Subcutaneous abdominal adipose tissue (tissue), 5 donors: ENCODE measurements at regions not wholly inside any gene's neighbourhood (a gene's known extent, or its start where the extent isn't known, plus 50 kb on each side); places are given as distances from the start of the nearest gene placed in this dataset.
"Not testable (repeated sequence)": the region's sequence is repeated elsewhere in the genome, so short reads cannot be mapped to it uniquely, and the experiment has no call there.

Experiments
- H3K27ac ChIP-seq: one replicate; pipeline ENCODE4 v1.7.0; 2013; ENCODE audit warnings: low read depth, mild to moderate bottlenecking, inconsistent platforms, low read length, moderate library complexity
- H3K27me3 ChIP-seq, 5 donors: one replicate each; pipeline ENCODE4 v1.7.0; 2013; ENCODE audit warnings: low read length in 5 of 5, inconsistent platforms in 1 of 5; ENCODE audit not compliant: control insufficient read depth in 5 of 5, insufficient read depth in 4 of 5
- H3K36me3 ChIP-seq, 5 donors: one replicate each; pipeline ENCODE4 v1.7.0; 2013; ENCODE audit warnings: low read length in 5 of 5; ENCODE audit not compliant: control insufficient read depth in 5 of 5, insufficient read depth in 5 of 5
- H3K4me1 ChIP-seq, 5 donors: one replicate each; pipeline ENCODE4 v1.7.0; 2013; ENCODE audit warnings: low read length in 5 of 5, mild to moderate bottlenecking in 3 of 5, moderate library complexity in 1 of 5; ENCODE audit not compliant: control insufficient read depth in 5 of 5, insufficient read depth in 5 of 5
- H3K4me3 ChIP-seq, 5 donors: one replicate each; pipeline ENCODE4 v1.7.0; 2013; ENCODE audit warnings: low read length in 5 of 5, low read depth in 1 of 5
- H3K9ac ChIP-seq, 5 donors: one replicate each; pipeline ENCODE4 v1.7.0; 2013; ENCODE audit warnings: low read length in 5 of 5, mild to moderate bottlenecking in 4 of 5, moderate library complexity in 3 of 5
- H3K9me3 ChIP-seq, 5 donors: one replicate each; pipeline ENCODE4 v1.7.0; 2013; ENCODE audit warnings: low read length in 5 of 5; ENCODE audit not compliant: control insufficient read depth in 5 of 5
- donor health status: healthy.
- donor health status: healthy.
- donor health status: healthy.
- donor health status: healthy.
- donor health status: healthy.

DNA sequence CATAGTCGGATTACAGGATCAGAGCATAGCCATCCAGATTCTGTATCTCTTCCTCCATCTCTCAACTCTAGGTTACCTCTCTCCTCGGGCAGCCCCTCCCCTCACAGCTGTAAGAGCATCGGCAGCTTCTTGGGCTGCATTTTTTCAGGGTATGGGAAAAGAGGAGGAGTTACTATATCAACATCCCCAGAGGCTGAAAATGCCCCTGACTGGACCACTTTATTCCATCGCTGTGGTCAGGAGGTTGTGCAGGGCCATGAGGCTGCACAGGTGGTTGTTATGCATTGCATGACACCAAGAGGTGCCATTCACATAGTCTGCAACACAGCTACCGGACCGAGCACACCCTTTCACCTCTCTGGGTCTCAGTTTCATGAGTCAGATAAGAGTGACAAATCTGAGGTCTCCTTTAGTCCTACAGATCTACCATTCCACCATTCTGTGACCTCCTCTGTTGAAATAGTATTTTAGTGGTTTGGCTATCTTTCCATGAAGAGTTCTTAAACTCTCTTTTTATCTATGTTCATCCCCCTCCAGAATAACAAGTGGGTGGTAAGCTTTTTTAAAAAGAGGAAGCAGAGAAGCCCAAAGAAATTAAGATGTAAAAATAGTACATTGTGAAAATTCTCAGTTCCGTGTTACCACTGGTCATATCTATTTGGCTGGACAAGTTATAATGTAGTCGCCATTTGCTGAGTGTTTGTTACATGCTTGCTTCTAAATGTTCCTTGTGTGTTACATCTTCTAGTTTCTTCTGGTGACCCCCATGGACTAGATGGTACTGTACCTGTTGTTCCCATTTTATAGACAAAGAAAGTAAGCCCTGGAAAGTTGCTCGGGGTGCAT lies 56.6 kb upstream of the SLC1A4 start:
- Histone ChIP-seq H3K9me3 (no peaks in the 10 kb centered on the region), H3K9ac (no peak overlapping the region), H3K36me3 (no peaks in the 10 kb centered on the region), H3K27ac (no peak overlapping the region), H3K27me3 (no peaks in the 10 kb centered on the region), H3K4me1 (peaks cover 1 to 6% (median 3%) of the 10 kb centered on the region in 5 donors), H3K4me3 (no peak overlapping the region)

- H3K4me3 ChIP-seq: no peak overlapping the region
- no peak overlapping the region for H3K27ac ChIP-seq
- H3K9ac ChIP-seq: no peak overlapping the region
- peaks cover 2 to 18% (median 13%) of the 10 kb centered on the region in 5 donors for H3K4me1 ChIP-seq
- no peaks in the 10 kb centered on the region for H3K27me3 ChIP-seq
- no peaks in the 10 kb centered on the region for H3K36me3 ChIP-seq
- H3K9me3 ChIP-seq: no peaks in the 10 kb centered on the region
Observed at GRCh38 chr2:64934530-64934929, 54.7 kb upstream of the SLC1A4 start.

GRCh38 chr2:64936809-64937208 lies 52.4 kb upstream of the SLC1A4 start:
- H3K9ac ChIP-seq: no peak overlapping the region
- H3K9me3 ChIP-seq: no peaks in the 10 kb centered on the region
- no peaks in the 10 kb centered on the region for H3K36me3 ChIP-seq
- no peak overlapping the region for H3K27ac ChIP-seq
- peaks cover 2 to 19% (median 15%) of the 10 kb centered on the region in 5 donors for H3K4me1 ChIP-seq
- no peaks in the 10 kb centered on the region for H3K27me3 ChIP-seq
- H3K4me3 ChIP-seq: no peak overlapping the region

- peak overlapping the region in 1 of 5 donors; percentile 1 for H3K9ac ChIP-seq
- not testable (repeated sequence) for H3K9me3 ChIP-seq
Observed at GRCh38 chr2:64937314-64937686, 51.9 kb upstream of the SLC1A4 start.

DNA sequence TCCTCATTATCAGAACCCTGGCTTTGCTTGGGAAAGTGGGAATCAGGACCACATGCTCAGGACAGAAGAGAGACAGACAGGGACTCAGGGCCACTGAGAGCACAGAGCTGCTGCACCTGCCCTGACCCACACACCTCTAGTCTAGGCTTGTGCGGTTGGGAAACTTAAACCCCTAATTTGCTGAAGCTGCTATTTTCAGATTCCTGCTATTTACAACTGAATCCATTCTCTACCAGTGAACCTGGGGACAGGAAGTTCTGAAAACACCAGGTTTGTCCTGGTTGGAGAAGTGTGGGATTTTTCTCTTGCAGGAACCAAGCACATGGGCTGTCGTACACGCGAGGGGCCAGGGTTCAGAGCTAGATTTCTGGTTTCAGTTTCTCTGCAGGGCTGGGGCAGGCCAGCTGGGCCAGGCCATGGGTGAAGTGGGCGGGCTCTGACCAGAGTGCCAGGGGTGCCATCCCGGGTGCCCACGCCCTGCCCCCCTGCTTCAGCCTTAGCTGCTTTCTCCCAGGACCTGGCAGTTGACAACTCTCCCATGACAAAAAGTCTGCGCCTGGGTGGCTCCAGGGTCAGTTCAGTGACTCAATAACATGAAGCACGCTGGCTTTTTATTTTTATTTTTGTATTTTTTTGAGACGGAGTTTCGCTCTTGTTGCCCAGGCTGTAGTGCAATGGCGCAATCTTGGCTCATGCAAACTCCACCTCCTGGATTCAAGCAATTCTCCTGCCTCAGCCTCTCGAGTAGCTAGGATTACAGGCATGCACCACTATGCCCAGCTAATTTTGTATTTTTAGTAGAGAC lies 51.3 kb upstream of the SLC1A4 start:
- peak overlapping the region; percentile 63 for H3K27ac ChIP-seq
- H3K4me3 ChIP-seq: peak overlapping the region; percentile 20 to 57 (median 46)
- peak overlapping the region in 1 of 5 donors; percentile 1 for H3K9ac ChIP-seq

More at GRCh38 chr2:64937314-64937686, 51.9 kb upstream of the SLC1A4 start:
- H3K27me3 ChIP-seq, H3K36me3 ChIP-seq: not testable (repeated sequence)
- Histone ChIP-seq H3K27ac (peak overlapping the region; percentile 63), H3K4me1 (peaks cover 2 to 20% (median 19%) of the 10 kb centered on the region in 5 donors), H3K4me3 (peak overlapping the region in 2 of 5 donors; percentile 33 to 50)

GRCh38 chr2:64938607-64939285 lies 50.5 kb upstream of the SLC1A4 start:
- H3K27me3 ChIP-seq: no peaks in the 10 kb centered on the region
- no peaks in the 10 kb centered on the region for H3K9me3 ChIP-seq
- H3K9ac ChIP-seq: no peak overlapping the region
- peak overlapping the region; percentile 63 for H3K27ac ChIP-seq
- H3K4me1 ChIP-seq: peaks cover 2 to 32% (median 18%) of the 10 kb centered on the region in 5 donors
- no peaks in the 10 kb centered on the region for H3K36me3 ChIP-seq
- peak overlapping the region in 1 of 5 donors; percentile 50 for H3K4me3 ChIP-seq

More for the DNA sequence above, 51.3 kb upstream of the SLC1A4 start:
- Histone ChIP-seq H3K36me3 (no peaks in the 10 kb centered on the region), H3K27me3 (no peaks in the 10 kb centered on the region), H3K9me3 (no peaks in the 10 kb centered on the region), H3K4me1 (peaks cover 2 to 26% (median 18%) of the 10 kb centered on the region in 5 donors)

- Histone ChIP-seq H3K9ac (no peak overlapping the region), H3K9me3 (no peaks in the 10 kb centered on the region), H3K36me3 (no peaks in the 10 kb centered on the region), H3K27me3 (no peaks in the 10 kb centered on the region), H3K4me3 (no peak overlapping the region), H3K27ac (no peak overlapping the region), H3K4me1 (peaks cover 2 to 38% (median 23%) of the 10 kb centered on the region in 5 donors)
Observed at GRCh38 chr2:64939332-64939917, 49.8 kb upstream of the SLC1A4 start.
